ENCODE measurements at regions not wholly inside any gene's neighbourhood (a gene's known extent, or its start where the extent isn't known, plus 50 kb on each side); places are given as distances from the start of the nearest gene placed in this dataset.

GRCh38 chr3:43894176-43895049, 203.7 kb downstream of the ABHD5 start:
- peak; percentile 74 for DNase-seq (ENCODE audit: low spot score)

- DNase-seq (ENCODE audit: low spot score) = no peak
Observed at GRCh38 chr3:43895573-43895972, 204.8 kb downstream of the ABHD5 start.

GRCh38 chr3:43902415-43902814, 211.7 kb downstream of the ABHD5 start:
- DNase-seq (ENCODE audit: low spot score) = no peak

GRCh38 chr3:43905157-43905556, 214.4 kb downstream of the ABHD5 start:
- no peak for DNase-seq (ENCODE audit: low spot score)

GRCh38 chr3:43906849-43907507, 216.2 kb downstream of the ABHD5 start:
- DNase-seq (ENCODE audit: low spot score) = no peak

GRCh38 chr3:43907508-43907858, 216.7 kb downstream of the ABHD5 start:
- DNase-seq (ENCODE audit: low spot score) = no peak

- DNase-seq (ENCODE audit: low spot score) = no peak
Observed at GRCh38 chr3:43908456-43908855, 217.7 kb downstream of the ABHD5 start.

- no peak for DNase-seq (ENCODE audit: low spot score)
Observed at GRCh38 chr3:43909149-43909548, 218.4 kb downstream of the ABHD5 start.

GRCh38 chr3:43910750-43911149, 220.0 kb downstream of the ABHD5 start:
- DNase-seq (ENCODE audit: low spot score) = no peak

GRCh38 chr3:43913036-43913948, 222.6 kb downstream of the ABHD5 start:
- no peak for DNase-seq (ENCODE audit: low spot score)

GRCh38 chr3:43914269-43914668, 223.5 kb downstream of the ABHD5 start:
- DNase-seq (ENCODE audit: low spot score) = no peak

GRCh38 chr3:43915546-43915945, 224.8 kb downstream of the ABHD5 start:
- DNase-seq (ENCODE audit: low spot score) = no peak

GRCh38 chr3:43917361-43917760, 226.6 kb downstream of the ABHD5 start:
- DNase-seq (ENCODE audit: low spot score) = no peak

GRCh38 chr3:43919029-43919428, 228.3 kb downstream of the ABHD5 start:
- DNase-seq (ENCODE audit: low spot score) = peak; percentile 32

GRCh38 chr3:43921056-43921648, 230.4 kb downstream of the ABHD5 start:
- no peak for DNase-seq (ENCODE audit: low spot score)

GRCh38 chr3:43922374-43922773, 231.6 kb downstream of the ABHD5 start:
- DNase-seq (ENCODE audit: low spot score) = no peak

GRCh38 chr3:43923104-43923882, 232.6 kb downstream of the ABHD5 start:
- DNase-seq (ENCODE audit: low spot score) = no peak

- no peak for DNase-seq (ENCODE audit: low spot score)
Observed at GRCh38 chr3:43926055-43926454, 235.3 kb downstream of the ABHD5 start.

GRCh38 chr3:43932921-43933320, 242.2 kb downstream of the ABHD5 start:
- DNase-seq (ENCODE audit: low spot score) = peak; percentile 6

- DNase-seq (ENCODE audit: low spot score) = peak; percentile 85
Observed at GRCh38 chr3:43948013-43948412, 257.3 kb downstream of the ABHD5 start.

- DNase-seq (ENCODE audit: low spot score) = no peak
Observed at GRCh38 chr3:43949594-43949993, 258.9 kb downstream of the ABHD5 start.
